ENCODE measurements at regions not wholly inside any gene's neighbourhood (a gene's known extent, or its start where the extent isn't known, plus 50 kb on each side); places are given as distances from the start of the nearest gene placed in this dataset.

DNA sequence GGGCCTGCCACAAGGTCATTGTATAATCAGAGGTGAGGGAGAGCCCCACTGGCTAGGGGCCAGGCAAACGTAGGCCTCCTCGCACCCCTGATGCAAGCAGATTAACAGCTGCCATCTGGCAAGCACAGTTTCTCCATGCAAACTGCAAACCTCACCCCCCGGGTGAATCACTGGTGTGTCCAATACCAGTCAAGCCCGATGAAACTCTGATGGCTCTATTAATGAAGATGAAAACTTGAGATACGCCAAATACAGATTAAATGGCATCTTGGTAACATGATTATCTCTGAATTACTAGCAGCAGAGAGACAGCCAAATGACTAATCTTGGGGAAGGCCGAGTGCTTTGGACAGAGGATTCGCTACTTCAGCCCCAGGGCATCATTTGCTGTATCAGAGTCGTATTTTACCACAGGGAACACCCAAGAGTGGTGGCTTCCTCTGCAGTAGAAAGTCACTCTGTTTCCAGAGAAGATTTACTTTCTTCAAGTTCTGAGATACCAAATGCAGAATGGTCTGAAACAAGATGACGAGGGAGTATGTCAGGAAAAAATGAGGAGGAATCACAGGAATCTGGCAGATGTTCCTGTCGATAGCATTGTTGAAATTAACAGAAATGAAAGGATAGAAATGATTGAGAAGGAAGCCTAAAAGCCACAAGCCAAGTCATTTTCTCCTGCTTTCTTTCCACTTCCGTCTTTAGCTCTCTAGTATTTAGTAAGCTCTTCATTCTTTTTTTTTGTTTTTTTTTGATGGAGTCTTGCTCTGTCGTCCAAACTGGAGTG is 96.2 kb upstream of the NR2F2 start:
- in situ Hi-C loops (cut with HindIII; ENCODE audit: low sequenced_read_pairs): no loop called here

DNA sequence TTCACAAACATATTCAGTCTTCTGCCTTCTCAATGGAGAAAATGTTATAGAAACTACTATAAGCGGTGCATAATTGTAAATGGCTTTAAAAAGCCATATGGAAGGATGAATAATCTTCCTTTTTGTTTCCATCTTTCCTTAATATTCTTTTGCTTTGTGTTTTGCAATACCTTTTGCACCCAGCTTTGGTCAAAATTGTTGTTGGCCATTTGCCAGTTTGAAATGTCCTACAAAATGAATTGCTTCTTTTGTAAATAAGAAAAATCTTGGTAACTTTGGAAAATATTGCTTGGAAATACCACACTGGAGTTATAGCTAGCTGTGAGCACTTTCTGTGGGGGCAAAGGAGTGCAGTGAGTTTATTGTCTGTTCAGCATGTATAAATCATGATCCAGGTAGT is 93.5 kb upstream of the NR2F2 start:
- in situ Hi-C loops (cut with HindIII; ENCODE audit: low sequenced_read_pairs): no loop called here

DNA sequence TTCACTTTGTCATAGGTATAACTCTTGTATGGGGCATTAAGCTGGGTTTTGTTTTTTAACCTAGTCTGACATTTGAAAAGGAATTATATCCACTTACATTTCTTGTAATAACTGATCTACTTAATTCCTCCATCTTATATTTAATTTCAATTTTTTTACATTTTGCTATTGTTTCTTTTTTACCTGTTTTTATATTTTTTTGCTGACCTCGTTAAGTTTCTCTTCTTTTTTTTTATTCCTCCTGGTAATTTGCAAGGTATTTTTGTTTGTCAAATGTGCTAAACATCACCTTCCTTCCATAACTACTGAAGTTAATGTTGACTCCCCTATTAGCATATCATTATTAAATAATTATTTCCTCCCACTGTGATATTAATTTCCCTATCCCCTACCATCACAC is 87.7 kb upstream of the NR2F2 start:
- in situ Hi-C loops (cut with HindIII; ENCODE audit: low sequenced_read_pairs): no loop called here

DNA sequence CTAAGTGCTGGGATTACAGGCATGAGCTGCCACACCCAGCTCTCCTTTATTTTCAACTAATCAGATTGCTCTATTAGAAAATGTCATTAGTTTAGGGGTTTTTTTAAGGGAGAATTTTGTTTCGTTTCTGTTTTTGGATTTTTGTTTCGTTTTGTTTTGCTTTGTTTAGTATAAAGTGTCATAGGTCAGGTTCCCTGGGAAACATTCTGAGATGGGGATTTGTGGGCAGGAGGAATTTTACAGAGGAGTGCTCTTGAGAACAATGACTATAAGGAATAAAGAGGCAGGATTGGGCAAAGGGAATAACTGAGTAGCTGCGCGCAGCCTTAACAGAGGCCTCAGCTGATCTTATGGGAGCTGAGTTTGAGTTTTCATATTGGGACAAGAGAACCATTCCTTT is 86.8 kb upstream of the NR2F2 start:
- in situ Hi-C loops (cut with HindIII; ENCODE audit: low sequenced_read_pairs): no loop called here

DNA sequence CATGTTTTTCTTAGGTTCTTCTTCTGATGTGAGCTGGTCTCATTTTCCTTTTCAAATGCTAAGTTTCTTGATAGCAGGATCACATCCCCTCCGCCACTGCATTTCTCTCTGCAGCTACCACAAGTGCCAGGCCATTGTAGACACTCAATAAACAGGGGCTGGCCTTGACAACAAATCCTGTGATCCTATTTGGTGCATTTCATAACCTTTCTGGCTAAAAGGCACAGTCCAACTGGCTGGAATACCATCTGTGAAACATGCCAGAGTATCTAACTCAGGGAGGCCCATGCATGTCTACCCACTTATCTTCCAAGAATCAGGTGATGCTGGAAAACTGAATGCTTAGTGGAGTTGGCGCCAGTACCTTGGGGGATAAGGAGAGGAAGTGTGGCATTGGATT is 85.2 kb upstream of the NR2F2 start:
- in situ Hi-C loops (cut with HindIII; ENCODE audit: low sequenced_read_pairs): no loop called here

DNA sequence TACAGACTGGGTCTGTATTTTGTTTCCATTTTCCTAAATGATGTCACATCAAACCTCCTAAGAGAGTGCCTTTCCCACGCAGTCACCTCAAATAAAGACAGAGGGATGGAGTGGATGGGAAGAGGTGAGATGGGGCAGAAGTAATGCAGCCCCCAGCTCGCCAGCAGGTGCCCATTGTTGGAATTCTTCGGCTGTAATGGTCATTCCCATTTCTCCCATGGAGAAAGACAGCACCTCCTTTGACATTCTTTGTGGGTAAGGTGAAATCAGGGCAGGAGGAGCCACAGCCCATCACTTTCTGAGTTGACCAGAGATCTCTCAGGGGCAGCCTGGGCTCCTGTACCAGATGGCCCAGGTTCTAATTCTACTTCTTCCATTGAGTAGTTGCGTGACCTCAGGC is 84.4 kb upstream of the NR2F2 start:
- in situ Hi-C loops (cut with HindIII; ENCODE audit: low sequenced_read_pairs): no loop called here

DNA sequence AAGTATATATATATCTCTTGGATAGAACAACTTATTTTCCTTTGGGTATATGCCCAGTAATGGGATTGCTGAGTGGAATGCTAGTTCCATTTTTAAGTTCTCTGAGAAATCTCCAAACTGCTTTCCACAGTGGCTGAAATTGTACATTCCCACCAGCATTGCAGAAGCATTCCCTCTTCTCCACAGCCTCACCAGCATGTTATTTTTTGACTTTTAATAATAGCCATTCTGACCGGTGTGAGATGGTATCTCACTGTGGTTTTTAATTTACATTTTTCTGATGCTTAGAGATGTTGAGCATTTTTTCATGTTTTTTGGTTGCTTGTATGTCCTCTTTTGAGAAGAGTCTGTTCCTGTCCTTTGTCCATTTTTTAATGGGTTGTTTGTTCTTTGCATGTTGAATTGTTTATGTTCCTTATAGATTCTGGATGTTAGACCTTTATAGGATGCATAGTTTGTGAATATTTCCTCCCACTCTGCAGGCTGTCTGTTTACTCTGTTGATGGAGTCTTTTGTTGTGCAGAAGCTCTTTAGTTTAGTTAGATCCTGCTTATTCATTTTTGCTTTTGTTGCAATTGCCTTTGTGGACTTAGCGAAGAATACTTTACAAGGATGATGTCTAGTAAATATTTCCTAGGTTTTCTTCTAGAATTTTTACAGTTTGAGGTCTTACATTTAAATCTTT is 82.7 kb upstream of the NR2F2 start:
- in situ Hi-C loops (cut with HindIII; ENCODE audit: low sequenced_read_pairs): no loop called here

DNA sequence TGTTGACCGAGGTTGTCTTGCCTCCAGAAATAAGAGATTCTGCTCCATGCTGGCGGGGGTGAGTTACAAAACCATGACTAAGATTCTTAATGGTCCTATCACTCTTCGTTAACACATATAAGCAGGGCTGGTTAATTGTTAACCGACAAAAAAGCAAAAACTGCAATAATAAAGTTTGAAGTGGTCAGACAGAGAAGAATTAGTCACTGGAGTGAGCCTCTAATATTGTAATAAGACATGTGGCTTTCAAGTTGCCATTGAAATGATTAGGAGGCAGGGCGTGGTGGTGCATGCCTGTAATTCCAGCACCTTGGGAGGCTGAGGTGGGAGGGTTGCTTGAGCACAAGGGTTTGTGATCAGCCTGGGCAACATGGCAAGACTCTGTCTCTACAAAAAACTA is 78.4 kb upstream of the NR2F2 start:
- in situ Hi-C loops (cut with HindIII; ENCODE audit: low sequenced_read_pairs): no loop called here

DNA sequence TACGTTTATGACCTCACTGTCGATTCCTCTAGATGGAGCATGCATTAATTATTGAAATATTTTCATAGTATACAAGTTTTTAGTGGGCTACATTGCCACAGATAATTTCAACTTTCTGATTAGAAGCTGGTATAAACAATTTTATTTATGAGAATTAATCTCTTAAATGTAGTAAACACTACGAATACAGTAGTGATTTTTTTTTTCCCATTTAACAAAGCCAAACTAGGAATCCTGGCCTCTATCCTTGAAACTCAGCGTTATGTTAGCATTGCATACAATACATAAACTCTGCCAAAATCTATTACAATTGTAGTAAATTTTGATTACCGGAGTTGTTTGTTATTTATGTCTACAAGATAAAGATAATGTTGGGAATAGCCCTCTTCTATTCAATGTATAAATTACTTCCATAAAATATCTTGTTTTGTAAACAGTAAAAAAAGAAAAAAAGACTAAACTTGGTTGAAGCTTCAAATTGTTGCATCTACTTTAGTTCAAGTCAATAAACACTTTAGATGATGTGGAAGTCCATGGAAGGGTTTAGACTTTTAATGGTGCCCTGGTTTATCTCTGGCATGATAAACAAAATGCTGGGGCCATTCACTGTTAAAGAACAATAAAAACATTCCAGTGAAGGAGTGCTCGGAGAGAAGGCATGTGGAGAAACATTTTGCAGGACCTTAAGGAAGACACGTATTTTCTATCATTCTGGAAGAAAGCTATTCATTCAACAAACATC is 77.3 kb upstream of the NR2F2 start:
- in situ Hi-C loops (cut with HindIII; ENCODE audit: low sequenced_read_pairs): no loop called here

DNA sequence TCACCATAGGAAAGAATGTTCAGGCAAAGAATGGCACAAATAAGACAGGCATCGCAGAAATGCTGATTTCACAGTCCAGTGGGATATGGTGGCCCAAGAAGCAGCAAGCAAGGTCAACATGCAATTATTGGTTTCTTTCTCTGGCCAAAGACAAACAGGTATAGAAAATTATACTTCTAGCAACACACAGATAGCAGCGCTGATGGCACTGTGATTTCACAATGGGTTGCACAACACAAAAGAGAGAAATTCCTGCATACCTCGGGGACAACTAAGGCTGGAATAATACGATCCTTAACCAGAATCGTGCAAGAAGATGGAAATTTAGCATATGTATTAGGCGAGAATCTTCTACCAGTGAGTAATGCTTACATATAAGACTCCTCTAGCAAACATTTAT is 76.3 kb upstream of the NR2F2 start:
- in situ Hi-C loops (cut with HindIII; ENCODE audit: low sequenced_read_pairs): no loop called here

DNA sequence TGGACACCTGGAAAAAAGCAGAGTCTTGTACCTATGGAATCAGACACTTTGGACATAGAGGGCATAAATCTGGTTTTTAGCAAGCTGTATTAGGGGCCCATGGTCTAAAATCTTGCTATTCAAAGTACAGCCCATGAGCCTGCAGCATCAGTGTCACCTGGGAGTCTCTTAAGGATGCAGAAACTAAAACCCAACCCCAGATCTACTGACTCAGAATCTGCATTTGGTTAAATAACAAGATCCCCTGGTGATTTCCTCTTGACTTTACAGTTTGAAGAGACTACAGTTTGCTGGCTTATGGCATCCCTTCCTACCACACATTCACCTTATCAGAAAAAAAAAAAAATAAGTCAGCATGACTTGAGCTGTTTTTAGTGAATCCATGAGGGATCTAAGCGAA is 74.9 kb upstream of the NR2F2 start:
- in situ Hi-C loops (cut with HindIII; ENCODE audit: low sequenced_read_pairs): no loop called here

DNA sequence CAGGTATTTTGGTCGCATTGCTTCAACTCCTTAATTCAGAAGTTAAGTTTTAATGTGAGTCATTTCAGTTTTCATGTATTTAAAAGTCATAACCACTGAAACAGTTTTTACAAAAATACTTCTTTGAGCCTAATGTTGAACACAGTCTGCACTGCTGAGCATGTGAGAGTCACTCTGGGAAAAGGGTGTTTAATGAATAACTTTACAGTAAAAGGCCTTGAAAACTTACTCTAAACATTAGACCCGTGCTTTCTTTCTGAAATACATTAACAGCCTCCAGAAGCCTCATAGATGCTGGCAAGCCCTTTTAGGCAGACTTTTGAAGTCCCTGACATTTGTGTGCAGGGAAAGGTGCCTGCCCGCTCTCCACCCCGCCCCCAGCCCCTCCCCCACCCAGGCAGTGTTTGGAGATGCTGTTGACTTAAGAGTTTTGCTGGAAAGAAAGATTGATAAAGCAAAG is 68.9 kb upstream of the NR2F2 start:
- in situ Hi-C loops (cut with HindIII; ENCODE audit: low sequenced_read_pairs): loop anchor here (5.0 kb wide), 1 partner anchor 76 kb away; no protein-coding TSS in a partner anchor

DNA sequence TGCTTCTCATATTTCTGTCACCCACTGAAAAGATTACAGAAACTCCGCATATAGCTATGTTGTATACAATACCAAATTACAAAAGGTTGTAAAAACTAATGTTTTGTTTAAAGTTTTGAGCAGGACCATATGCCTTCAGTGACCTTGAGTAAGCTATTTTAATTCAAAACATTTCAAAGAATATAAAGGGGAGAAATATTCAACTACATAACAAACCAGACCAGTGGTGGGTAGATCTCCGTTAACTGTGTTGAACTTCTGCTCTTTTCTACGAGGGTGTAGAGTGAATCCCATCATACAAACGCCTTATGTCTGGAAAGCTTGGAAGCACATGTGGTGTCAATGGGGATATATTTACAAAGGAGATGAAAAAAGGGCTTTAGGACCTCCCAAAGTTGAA is 68.4 kb upstream of the NR2F2 start:
- in situ Hi-C loops (cut with HindIII; ENCODE audit: low sequenced_read_pairs): loop anchor here (5.0 kb wide), 1 partner anchor 75 kb away; no protein-coding TSS in a partner anchor

DNA sequence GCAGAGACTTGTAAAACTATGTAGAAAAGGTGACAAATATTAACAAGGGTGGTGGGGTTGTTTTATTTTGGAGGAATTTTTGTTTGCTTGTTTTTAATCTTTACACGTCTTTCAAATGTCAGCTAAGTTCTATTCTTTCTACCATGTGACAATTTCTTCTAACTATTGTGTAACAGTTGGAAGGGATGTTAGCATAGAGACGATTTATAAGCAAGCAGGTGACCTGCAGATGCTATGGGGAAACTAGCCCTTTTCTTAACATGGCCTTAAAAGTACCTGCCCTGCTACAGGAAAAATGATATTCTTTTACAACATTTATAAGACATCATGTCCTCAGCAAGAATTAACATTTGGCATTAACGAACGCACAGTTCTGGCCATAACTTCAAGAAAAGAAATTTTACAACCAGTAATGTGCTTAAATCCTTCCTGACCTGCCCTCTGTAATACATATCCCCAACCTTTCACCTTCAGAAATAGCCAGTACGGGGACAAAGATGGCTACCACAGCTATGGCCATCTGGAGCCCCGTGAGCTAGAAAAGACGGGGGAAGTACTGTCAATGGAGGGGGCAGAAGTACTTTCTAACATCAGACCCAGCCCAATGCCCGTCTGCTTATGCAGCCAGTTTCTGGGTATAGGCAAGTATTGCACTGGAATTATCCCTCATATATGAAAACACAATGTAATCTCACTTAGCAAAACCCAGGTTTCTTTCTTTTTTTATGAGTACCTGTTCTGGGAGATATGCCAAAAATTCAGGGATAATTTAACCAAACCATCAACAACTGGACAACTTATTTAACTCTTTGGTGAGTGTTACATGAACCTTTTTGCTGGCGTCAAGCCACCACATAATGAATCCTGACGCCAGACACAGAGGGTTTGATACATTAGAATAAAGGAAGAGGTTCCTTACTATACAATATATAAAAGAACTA is 67.7 kb upstream of the NR2F2 start:
- in situ Hi-C loops (cut with HindIII; ENCODE audit: low sequenced_read_pairs): loop anchor here (5.0 kb wide), 1 partner anchor 74 kb away; no protein-coding TSS in a partner anchor

DNA sequence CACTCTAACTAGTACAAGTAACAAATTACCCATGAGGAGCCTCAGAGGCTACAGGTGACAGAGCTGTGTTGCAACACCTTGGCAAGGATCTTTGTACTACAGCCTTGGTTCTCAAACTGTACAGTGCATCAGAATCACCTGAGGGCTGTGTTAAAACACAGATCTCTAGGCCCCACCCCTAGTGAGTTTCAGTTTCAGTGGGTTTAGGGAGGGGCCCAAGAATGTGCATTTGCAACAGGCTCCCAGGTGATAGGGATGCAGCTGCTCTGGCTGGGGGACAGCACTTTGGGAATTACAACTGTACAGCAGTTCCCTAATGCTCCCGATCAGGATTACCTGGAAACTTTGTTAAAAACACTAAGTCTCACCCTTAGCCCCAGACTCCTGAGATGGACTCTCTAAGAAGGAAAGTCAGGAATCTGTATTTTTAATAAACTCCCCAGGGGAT is 66.1 kb upstream of the NR2F2 start:
- in situ Hi-C loops (cut with HindIII; ENCODE audit: low sequenced_read_pairs): loop anchor here (5.0 kb wide), 1 partner anchor 73 kb away; no protein-coding TSS in a partner anchor

DNA sequence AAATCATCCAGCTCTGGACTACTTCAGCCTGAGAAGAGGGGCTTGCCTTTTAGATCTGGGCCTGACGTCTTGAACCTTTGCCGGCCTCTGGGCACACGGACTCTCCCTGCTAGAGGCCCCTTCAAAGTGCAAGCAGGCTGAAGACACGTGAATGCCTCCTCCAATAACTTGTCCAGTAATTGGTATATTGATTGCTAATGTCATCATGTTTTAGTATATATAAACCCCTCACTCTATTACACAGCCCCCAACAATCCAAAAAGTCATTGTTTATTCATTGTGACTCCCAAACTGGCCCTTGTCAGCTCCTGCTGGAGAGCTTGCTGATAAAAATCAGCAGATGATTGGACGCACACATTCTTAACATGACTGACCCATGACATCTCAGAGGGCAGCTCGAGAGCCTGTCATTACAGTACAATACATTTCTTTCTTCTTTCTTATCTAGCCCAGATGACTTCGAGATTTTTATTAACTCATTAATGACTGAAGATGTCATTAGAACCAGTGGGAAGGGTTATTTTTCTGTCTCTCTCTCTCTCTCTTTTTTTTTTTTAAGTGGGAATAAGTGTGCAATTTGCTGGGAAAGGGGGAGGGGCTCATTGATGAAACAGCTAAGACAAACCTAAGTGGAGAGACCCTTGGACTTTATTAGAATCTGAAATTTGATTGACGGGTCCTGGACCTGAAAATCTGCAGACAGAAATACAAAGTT is 65.5 kb upstream of the NR2F2 start:
- in situ Hi-C loops (cut with HindIII; ENCODE audit: low sequenced_read_pairs): loop anchor here (5.0 kb wide), 1 partner anchor 72 kb away; no protein-coding TSS in a partner anchor

DNA sequence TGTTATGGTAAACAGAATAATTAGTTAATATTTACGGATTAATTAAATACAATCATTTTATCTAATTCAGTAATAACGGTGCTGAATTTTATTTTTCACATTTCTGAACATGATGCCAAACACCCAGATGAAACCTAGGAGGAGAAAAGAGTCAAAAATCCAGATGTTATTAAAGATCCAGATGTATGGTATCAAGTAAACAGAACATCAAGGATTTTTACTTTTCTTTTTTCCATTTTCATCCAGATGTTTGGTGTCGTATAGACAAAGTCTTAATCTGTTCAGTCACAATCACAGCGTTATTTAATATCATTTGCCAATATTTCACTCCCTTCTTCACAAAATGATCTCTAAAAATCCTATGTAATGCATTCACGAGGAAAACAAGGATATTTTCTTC is 64.0 kb upstream of the NR2F2 start:
- in situ Hi-C loops (cut with HindIII; ENCODE audit: low sequenced_read_pairs): no loop called here

DNA sequence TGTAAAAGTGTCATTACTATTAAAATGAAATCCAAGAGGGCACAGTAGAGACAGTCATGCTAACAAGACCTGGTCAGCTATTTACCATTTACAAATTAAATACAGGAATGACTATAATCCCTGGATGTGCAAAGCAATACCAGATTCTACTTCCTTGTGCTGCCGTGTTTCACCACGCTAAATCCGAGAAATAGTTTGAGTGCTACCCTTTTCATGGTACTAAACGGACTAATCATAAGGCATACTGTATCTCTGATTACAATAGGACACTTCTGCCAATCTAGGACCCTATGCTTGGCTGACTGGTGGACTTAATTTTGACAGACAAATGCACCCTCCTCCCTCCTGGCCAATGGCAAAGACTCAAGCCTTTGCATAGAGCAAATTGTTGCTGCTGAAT is 63.0 kb upstream of the NR2F2 start:
- in situ Hi-C loops (cut with HindIII; ENCODE audit: low sequenced_read_pairs): no loop called here

DNA sequence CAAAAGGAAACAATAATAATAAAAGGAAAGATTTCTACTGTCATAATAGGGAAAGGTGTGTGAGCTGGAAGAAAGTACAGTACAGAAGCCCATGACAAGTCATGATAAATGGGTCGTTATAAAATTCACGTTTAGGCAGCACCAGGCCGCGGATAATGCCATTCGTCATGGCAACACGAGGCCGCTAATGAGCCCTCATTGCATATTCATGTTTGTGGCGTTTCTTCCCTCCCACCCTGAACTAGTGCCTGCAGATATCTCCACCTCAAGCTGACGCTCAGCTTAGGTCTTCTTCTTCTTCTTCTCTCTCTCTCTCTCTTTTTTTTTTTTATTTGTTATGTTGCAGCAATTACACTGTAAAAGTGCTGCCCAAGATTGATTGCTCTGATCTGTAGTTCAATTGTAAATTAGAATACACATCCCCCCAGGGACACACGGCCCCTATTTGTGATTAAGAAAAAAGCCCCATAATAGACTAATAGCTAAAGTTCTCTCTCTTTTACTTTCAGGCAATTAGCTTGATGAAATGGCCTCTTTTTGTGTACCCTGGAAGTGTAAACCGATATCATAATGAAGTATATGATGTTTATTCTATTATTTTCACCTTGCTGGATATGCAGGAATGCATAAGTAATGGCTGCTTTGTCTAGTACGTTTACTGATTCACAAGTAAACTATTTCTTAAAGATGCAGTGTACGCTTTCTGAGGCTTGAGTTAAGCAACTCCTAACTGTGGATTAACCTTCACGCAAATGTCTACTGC is 61.9 kb upstream of the NR2F2 start:
- in situ Hi-C loops (cut with HindIII; ENCODE audit: low sequenced_read_pairs): no loop called here
